Neural progenitor cell (in vitro differentiated cells): ENCODE measurements at regions not wholly inside any gene's neighbourhood (a gene's known extent, or its start where the extent isn't known, plus 50 kb on each side); places are given as distances from the start of the nearest gene placed in this dataset.

Experiments used
- CTCF ChIP-seq: fragments of 200-600 bp; sonication (generic); IDR thresholded peaks from 2 replicates; pipeline ENCODE4 v1.5.1; 2017; ENCODE audit warnings: antibody characterized with exemption, mild to moderate bottlenecking
- EZH2 ChIP-seq: fragments of 200-600 bp; sonication (generic); IDR thresholded peaks from 2 replicates; pipeline ENCODE4 v1.6.1; 2017; ENCODE audit warnings: antibody characterized with exemption, mild to moderate bottlenecking, moderate library complexity
- EZH2phosphoT487 ChIP-seq: fragments of 200-600 bp; sonication (generic); IDR thresholded peaks from 2 replicates; pipeline ENCODE4 v1.6.1; 2017; ENCODE audit warnings: antibody characterized with exemption

GRCh38 chr5:124185716-124186115 is 560.7 kb downstream of the ZNF608 start:
- no peak for TF ChIP-seq CTCF
- no peak for TF ChIP-seq EZH2
- TF ChIP-seq EZH2phosphoT487 = no peak
